RWPE1 (cell line): ENCODE measurements at regions not wholly inside any gene's neighbourhood (a gene's known extent, or its start where the extent isn't known, plus 50 kb on each side); places are given as distances from the start of the nearest gene placed in this dataset.

Source experiments
- CTCF ChIA-PET: fragments of 350-600 bp; sonication (Branson Sonifier 250); formaldehyde crosslinking; extraction: SDS; loops from one replicate; lab custom pipeline; 2021; lab: Yijun Ruan, JAX
- POLR2A ChIA-PET: fragments of 400-600 bp; formaldehyde crosslinking; extraction: SDS; loops from one replicate; lab custom pipeline; 2020; ENCODE audit warnings: antibody characterized with exemption; ENCODE audit not compliant: low non-redundant PET; lab: Yijun Ruan, JAX
- DNase-seq: peaks from one replicate; pipeline ENCODE4 v3.0.0; 2012; ENCODE audit warnings: low spot score
- H3K27ac ChIP-seq: fragments of 450-650 bp; 2 replicates; pipeline ENCODE4 v1.5.1; 2017
- CTCF ChIP-seq: fragments of 450-650 bp; conservative IDR thresholded peaks from 2 replicates; pipeline ENCODE4 v1.5.1; 2017; ENCODE audit warnings: low read depth, mild to moderate bottlenecking

GRCh38 chr2:60317034-60317386 is 236.4 kb downstream of the BCL11A start:
- POLR2A ChIA-PET, result no interaction called here
- no peak for TF ChIP-seq CTCF
- CTCF ChIA-PET, result interaction anchor here (0.6 kb wide), 1 partner anchor 99 kb away, joined by 3 read pairs; no protein-coding TSS in a partner anchor

GRCh38 chr2:60316381-60317033 is 236.9 kb downstream of the BCL11A start:
- ChIA-PET POLR2A (no interaction called here), CTCF (no interaction called here)
- H3K27ac ChIP-seq, result no peak overlapping the region
- no peak for DNase-seq
- TF ChIP-seq CTCF, result no peak

More at GRCh38 chr2:60317034-60317386, 236.4 kb downstream of the BCL11A start:
- H3K27ac ChIP-seq, result no peak overlapping the region
- DNase-seq, result no peak

GRCh38 chr2:60313470-60314172 is 239.8 kb downstream of the BCL11A start:
- POLR2A ChIA-PET, result no interaction called here
- no peak for TF ChIP-seq CTCF
- CTCF ChIA-PET, result interaction anchor here (0.6 kb wide), 1 partner anchor 236 kb away, joined by 3 read pairs; no protein-coding TSS in a partner anchor
- no peak for DNase-seq
- H3K27ac ChIP-seq, result no peak overlapping the region

GRCh38 chr2:60312618-60313017 is 240.8 kb downstream of the BCL11A start:
- ChIA-PET CTCF (interaction anchor here (0.6 kb wide), 1 partner anchor 237 kb away, joined by 3 read pairs; no protein-coding TSS in a partner anchor), POLR2A (no interaction called here)
- no peak overlapping the region for H3K27ac ChIP-seq

GRCh38 chr2:60311524-60311923 is 241.9 kb downstream of the BCL11A start:
- DNase-seq, result no peak
- CTCF ChIA-PET, result interaction anchor here (0.7 kb wide), 1 partner anchor 1232 kb away, joined by 3 read pairs; no protein-coding TSS in a partner anchor
- no peak for TF ChIP-seq CTCF
- H3K27ac ChIP-seq, result no peak overlapping the region
- POLR2A ChIA-PET, result no interaction called here

More at GRCh38 chr2:60312618-60313017, 240.8 kb downstream of the BCL11A start:
- TF ChIP-seq CTCF, result no peak
- no peak for DNase-seq

- no peak for TF ChIP-seq CTCF
Observed at GRCh38 chr2:60309941-60310660, 243.4 kb downstream of the BCL11A start.

More at GRCh38 chr2:60309941-60310660, 243.4 kb downstream of the BCL11A start:
- CTCF ChIA-PET, result no interaction called here
- POLR2A ChIA-PET, result no interaction called here
- no peak overlapping the region for H3K27ac ChIP-seq
- DNase-seq, result no peak
